LNCaP clone FGC (cell line): ENCODE measurements at regions not wholly inside any gene's neighbourhood (a gene's known extent, or its start where the extent isn't known, plus 50 kb on each side); places are given as distances from the start of the nearest gene placed in this dataset.

Experiments used
- DNase-seq: peaks from one replicate; pipeline ENCODE4 v3.0.0-alpha.2; 2011; ENCODE audit warnings: low read depth
- H3K4me3 ChIP-seq: 2 replicates; pipeline ENCODE4 v1.5.1; 2011; ENCODE audit warnings: mild to moderate bottlenecking, low read depth, low read length, control low read depth
- TF ChIP-seq, protein P1 (sequence below): IDR thresholded peaks from 2 replicates; pipeline ENCODE4 v1.5.1; 2012; ENCODE audit warnings: mild to moderate bottlenecking; ENCODE audit not compliant: control insufficient read depth, insufficient read depth; ENCODE audit errors: extremely low read depth

DNA sequence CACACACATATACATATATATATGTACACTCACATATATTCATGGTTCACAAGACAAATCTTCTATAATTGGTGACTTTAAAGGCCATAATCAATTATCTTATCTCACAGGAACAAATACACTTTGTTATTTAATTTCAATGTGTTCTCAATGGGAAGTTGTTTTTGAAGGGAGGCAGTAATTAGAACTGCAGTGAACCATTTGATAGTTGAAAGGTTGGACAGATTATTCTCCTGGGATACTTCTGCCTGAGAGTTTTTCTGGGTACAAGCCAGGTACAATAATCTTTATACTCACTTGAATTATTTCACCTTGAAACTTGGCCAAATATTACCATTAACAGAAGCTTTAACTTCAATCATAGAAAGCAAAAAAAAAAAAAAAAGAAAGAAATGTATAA, 546.6 kb upstream of the LRRTM4 start:
- TF ChIP-seq, protein P1, sequence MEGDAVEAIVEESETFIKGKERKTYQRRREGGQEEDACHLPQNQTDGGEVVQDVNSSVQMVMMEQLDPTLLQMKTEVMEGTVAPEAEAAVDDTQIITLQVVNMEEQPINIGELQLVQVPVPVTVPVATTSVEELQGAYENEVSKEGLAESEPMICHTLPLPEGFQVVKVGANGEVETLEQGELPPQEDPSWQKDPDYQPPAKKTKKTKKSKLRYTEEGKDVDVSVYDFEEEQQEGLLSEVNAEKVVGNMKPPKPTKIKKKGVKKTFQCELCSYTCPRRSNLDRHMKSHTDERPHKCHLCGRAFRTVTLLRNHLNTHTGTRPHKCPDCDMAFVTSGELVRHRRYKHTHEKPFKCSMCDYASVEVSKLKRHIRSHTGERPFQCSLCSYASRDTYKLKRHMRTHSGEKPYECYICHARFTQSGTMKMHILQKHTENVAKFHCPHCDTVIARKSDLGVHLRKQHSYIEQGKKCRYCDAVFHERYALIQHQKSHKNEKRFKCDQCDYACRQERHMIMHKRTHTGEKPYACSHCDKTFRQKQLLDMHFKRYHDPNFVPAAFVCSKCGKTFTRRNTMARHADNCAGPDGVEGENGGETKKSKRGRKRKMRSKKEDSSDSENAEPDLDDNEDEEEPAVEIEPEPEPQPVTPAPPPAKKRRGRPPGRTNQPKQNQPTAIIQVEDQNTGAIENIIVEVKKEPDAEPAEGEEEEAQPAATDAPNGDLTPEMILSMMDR = no peak
- DNase-seq = no peak
- no peak overlapping the region for H3K4me3 ChIP-seq

GRCh38 chr2:78070693-78071092, 548.5 kb upstream of the LRRTM4 start:
- H3K4me3 ChIP-seq = no peak overlapping the region
- DNase-seq = no peak
- TF ChIP-seq, protein P1 = no peak

GRCh38 chr2:78077633-78078032, 555.5 kb upstream of the LRRTM4 start:
- DNase-seq = no peak
- TF ChIP-seq, protein P1 = no peak
- no peak overlapping the region for H3K4me3 ChIP-seq

DNA sequence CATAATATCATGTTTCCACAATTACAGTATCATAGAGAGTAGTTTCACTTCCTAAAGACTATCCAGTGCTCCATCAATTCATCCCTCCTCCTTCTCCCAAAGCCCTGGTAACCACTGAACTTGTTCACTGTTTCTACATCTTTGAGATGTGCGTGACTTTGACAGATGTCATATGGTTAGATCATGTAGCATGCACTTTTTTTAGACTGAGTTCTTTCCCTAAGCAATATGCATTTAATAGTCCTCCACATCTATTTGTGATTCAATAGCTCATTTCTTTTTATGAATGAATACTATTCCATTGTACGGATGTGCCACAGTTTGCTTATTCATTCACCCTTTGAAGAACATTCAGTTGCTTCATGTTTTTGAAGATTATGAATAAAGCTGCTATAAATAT, 560.4 kb upstream of the LRRTM4 start:
- TF ChIP-seq, protein P1 = no peak

GRCh38 chr2:78093436-78093835, 571.3 kb upstream of the LRRTM4 start:
- DNase-seq = no peak
- no peak overlapping the region for H3K4me3 ChIP-seq
- TF ChIP-seq, protein P1 = no peak

More for the DNA sequence above, 560.4 kb upstream of the LRRTM4 start:
- H3K4me3 ChIP-seq = no peak overlapping the region
- no peak for DNase-seq

DNA sequence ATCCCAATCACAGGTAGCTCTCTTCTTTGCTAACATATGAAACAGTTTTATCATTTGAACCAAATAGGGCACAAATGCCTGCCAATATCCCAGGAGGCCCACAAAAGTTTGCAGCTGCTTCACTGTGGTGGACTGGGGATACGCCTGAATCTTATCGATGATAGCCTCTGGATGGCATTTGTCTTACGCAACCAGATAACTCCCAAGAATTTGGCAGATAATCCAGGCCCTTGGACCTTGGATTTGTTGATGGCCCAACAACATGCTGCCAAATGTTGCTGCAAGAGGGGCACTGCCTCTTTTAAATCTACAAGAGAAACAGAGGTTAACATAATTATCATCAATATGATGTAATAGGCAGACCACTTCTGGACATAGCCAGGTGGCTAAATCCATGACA, 587.1 kb upstream of the LRRTM4 start:
- TF ChIP-seq, protein P1 = no peak
- no peak for DNase-seq
- H3K4me3 ChIP-seq = no peak overlapping the region

- H3K4me3 ChIP-seq = no peak overlapping the region
- TF ChIP-seq, protein P1 = no peak
- no peak for DNase-seq
These were observed 593.1 kb upstream of the LRRTM4 start for GRCh38 chr2:78115291-78115690.
